ENCODE measurements at regions not wholly inside any gene's neighbourhood (a gene's known extent, or its start where the extent isn't known, plus 50 kb on each side); places are given as distances from the start of the nearest gene placed in this dataset.

DNA sequence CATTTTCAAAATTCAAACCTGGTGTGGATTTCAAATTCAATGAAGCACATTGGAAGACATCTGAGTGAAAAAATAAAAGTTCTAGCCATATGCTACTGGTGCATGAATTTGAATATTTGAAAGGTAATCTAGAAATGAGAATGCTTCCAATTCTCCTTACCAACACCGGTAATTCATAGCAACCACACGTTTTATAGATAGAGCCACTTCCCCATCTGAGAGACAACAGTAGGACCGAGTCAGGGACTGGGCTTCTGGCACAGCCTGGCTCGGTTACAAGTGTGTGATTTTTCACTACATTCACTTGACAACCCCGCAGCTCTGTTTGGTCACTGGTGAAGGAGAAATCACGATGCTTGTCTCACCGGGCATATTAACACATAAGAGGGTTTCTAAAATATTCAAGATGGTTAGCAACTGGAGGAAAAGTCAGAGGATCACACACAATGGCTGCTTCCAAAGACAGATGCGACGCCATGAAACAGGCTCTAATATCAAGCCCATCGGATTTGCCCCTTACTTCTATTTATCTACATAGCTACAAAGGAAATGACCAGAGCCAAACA, 86.5 kb upstream of the FOXN3 start:
- H3K4ac ChIP-seq (ENCODE audit: low read length) = no peak overlapping the region

GRCh38 chr14:89502966-89503365, 85.9 kb upstream of the FOXN3 start:
- WGBS, 2 donors (ENCODE audit: extremely low coverage in 2 of 2, insufficient read length in 2 of 2, insufficient replicate concordance in 1 of 2) = no CpG with 5 or more reads among the region's 5 CpGs
- no peak overlapping the region for H2BK12ac ChIP-seq (ENCODE audit: low read length)

More for the DNA sequence above, 86.5 kb upstream of the FOXN3 start:
- H2BK120ac ChIP-seq (ENCODE audit: low read depth, low read length) = no peak overlapping the region
- H3K23ac ChIP-seq (ENCODE audit: low read depth, low read length, poor library complexity) = no peak overlapping the region
- H2BK15ac ChIP-seq (ENCODE audit: low read length) = no peak overlapping the region
- peaks cover 0 to 5% of the 10 kb centered on the region in 2 donors for H3K4me1 ChIP-seq (ENCODE audit: control insufficient read depth in 2 of 2, insufficient read depth in 1 of 2, low read depth in 1 of 2, low read length in 2 of 2)
- no peak overlapping the region for H3K4me3 ChIP-seq (ENCODE audit: low read length in 2 of 2)
- H4K91ac ChIP-seq (ENCODE audit: low read depth, low read length, poor library complexity) = no peak overlapping the region
- H3K27ac ChIP-seq (replicated peaks; ENCODE audit: low read length) = no peak overlapping the region
- no peak overlapping the region for H2AK5ac ChIP-seq (ENCODE audit: low read depth, low read length)
- H3K4me2 ChIP-seq (ENCODE audit: insufficient read depth, low read length, poor library complexity, severe bottlenecking) = no peak overlapping the region
- no peak overlapping the region for H2BK12ac ChIP-seq (ENCODE audit: low read length)
- no CpG with 5 or more reads among the region's 10 CpGs for WGBS, 2 donors (ENCODE audit: extremely low coverage in 2 of 2, insufficient read length in 2 of 2, insufficient replicate concordance in 1 of 2)
- H3K9me3 ChIP-seq (replicated peaks in 1 of 2; ENCODE audit: control insufficient read depth in 2 of 2, insufficient read depth in 1 of 2, low read depth in 1 of 2, low read length in 2 of 2) = peaks cover 0 to 2% of the 10 kb centered on the region in 2 donors
- no peaks in the 10 kb centered on the region for H3K27me3 ChIP-seq (ENCODE audit: control insufficient read depth in 3 of 3, insufficient read depth in 3 of 3, low read depth in 1 of 3, low read length in 3 of 3)
- H4K8ac ChIP-seq (ENCODE audit: low read depth, low read length) = no peak overlapping the region
- DNase-seq (ENCODE audit: low spot score) = no peak
- H3K18ac ChIP-seq (ENCODE audit: low read length) = no peak overlapping the region
- no peaks in the 10 kb centered on the region for H3K79me1 ChIP-seq (ENCODE audit: low read depth, low read length)
- no peak overlapping the region for H3K14ac ChIP-seq (ENCODE audit: low read length)
- H3K36me3 ChIP-seq (replicated peaks in 1 of 2; ENCODE audit: control insufficient read depth in 2 of 2, insufficient read depth in 2 of 2, low read length in 2 of 2) = no peaks in the 10 kb centered on the region
- H2AFZ ChIP-seq (ENCODE audit: low read length) = no peak overlapping the region
- no peak overlapping the region for H3K9ac ChIP-seq (ENCODE audit: low read depth, low read length, poor library complexity)
- H2BK5ac ChIP-seq (ENCODE audit: low read length) = no peak overlapping the region

DNA sequence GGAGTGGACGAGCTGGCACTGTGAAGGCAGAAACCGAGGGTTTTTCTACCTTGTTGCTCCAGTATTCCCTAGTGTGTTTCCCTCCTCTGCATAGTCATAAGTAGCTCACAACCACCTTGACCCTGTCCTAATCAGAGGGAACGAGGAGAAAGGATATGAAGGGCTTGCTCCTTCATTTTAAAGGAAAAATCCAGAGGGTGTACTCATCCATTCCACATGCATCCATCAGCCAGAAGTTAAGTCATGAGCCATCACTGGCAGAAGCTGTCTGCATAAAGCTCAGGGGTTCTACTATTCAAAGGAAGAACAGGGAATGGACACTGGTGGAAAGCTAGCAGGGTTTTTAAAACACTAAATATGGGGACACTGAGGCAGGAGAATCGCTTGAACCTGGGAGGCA, 84.3 kb upstream of the FOXN3 start:
- Histone ChIP-seq H2BK15ac (ENCODE audit: low read length) (no peak overlapping the region), H3K4me1 (ENCODE audit: control insufficient read depth in 2 of 2, insufficient read depth in 1 of 2, low read depth in 1 of 2, low read length in 2 of 2) (no peaks in the 10 kb centered on the region), H2AFZ (ENCODE audit: low read length) (no peak overlapping the region), H3K18ac (ENCODE audit: low read length) (no peak overlapping the region), H2BK12ac (ENCODE audit: low read length) (no peak overlapping the region), H3K36me3 (replicated peaks in 1 of 2; ENCODE audit: control insufficient read depth in 2 of 2, insufficient read depth in 2 of 2, low read length in 2 of 2) (no peaks in the 10 kb centered on the region), H3K14ac (ENCODE audit: low read length) (no peak overlapping the region), H4K91ac (ENCODE audit: low read depth, low read length, poor library complexity) (no peak overlapping the region), H3K4ac (ENCODE audit: low read length) (no peak overlapping the region), H3K4me3 (ENCODE audit: low read length in 2 of 2) (no peak overlapping the region), H3K27me3 (ENCODE audit: control insufficient read depth in 3 of 3, insufficient read depth in 3 of 3, low read depth in 1 of 3, low read length in 3 of 3) (no peaks in the 10 kb centered on the region), H3K9me3 (replicated peaks in 1 of 2; ENCODE audit: control insufficient read depth in 2 of 2, insufficient read depth in 1 of 2, low read depth in 1 of 2, low read length in 2 of 2) (peaks cover 0 to 2% of the 10 kb centered on the region in 2 donors), H3K27ac (replicated peaks; ENCODE audit: low read length) (no peak overlapping the region), H2BK120ac (ENCODE audit: low read depth, low read length) (no peak overlapping the region), H2BK5ac (ENCODE audit: low read length) (no peak overlapping the region), H3K9ac (ENCODE audit: low read depth, low read length, poor library complexity) (no peak overlapping the region), H3K4me2 (ENCODE audit: insufficient read depth, low read length, poor library complexity, severe bottlenecking) (no peak overlapping the region), H2AK5ac (ENCODE audit: low read depth, low read length) (no peak overlapping the region), H3K79me1 (ENCODE audit: low read depth, low read length) (no peaks in the 10 kb centered on the region), H3K23ac (ENCODE audit: low read depth, low read length, poor library complexity) (no peak overlapping the region), H4K8ac (ENCODE audit: low read depth, low read length) (no peak overlapping the region)
- WGBS, 2 donors (ENCODE audit: extremely low coverage in 2 of 2, insufficient read length in 2 of 2, insufficient replicate concordance in 1 of 2) = no CpG with 5 or more reads among the region's 4 CpGs
- DNase-seq (ENCODE audit: low spot score) = no peak

More at GRCh38 chr14:89502966-89503365, 85.9 kb upstream of the FOXN3 start:
- H4K91ac ChIP-seq (ENCODE audit: low read depth, low read length, poor library complexity) = no peak overlapping the region
- H3K79me1 ChIP-seq (ENCODE audit: low read depth, low read length) = no peaks in the 10 kb centered on the region
- H3K18ac ChIP-seq (ENCODE audit: low read length) = no peak overlapping the region
- H3K27me3 ChIP-seq (ENCODE audit: control insufficient read depth in 3 of 3, insufficient read depth in 3 of 3, low read depth in 1 of 3, low read length in 3 of 3) = no peaks in the 10 kb centered on the region
- no peak overlapping the region for H3K23ac ChIP-seq (ENCODE audit: low read depth, low read length, poor library complexity)
- no peak overlapping the region for H4K8ac ChIP-seq (ENCODE audit: low read depth, low read length)
- no peak overlapping the region for H2AK5ac ChIP-seq (ENCODE audit: low read depth, low read length)
- no peak overlapping the region for H2BK5ac ChIP-seq (ENCODE audit: low read length)
- no peaks in the 10 kb centered on the region for H3K36me3 ChIP-seq (replicated peaks in 1 of 2; ENCODE audit: control insufficient read depth in 2 of 2, insufficient read depth in 2 of 2, low read length in 2 of 2)
- peaks cover 0 to 3% of the 10 kb centered on the region in 2 donors for H3K4me1 ChIP-seq (ENCODE audit: control insufficient read depth in 2 of 2, insufficient read depth in 1 of 2, low read depth in 1 of 2, low read length in 2 of 2)
- no peak overlapping the region for H3K27ac ChIP-seq (replicated peaks; ENCODE audit: low read length)
- H3K14ac ChIP-seq (ENCODE audit: low read length) = no peak overlapping the region
- H2AFZ ChIP-seq (ENCODE audit: low read length) = no peak overlapping the region
- H3K4ac ChIP-seq (ENCODE audit: low read length) = no peak overlapping the region
- no peak overlapping the region for H2BK120ac ChIP-seq (ENCODE audit: low read depth, low read length)
- no peak overlapping the region for H2BK15ac ChIP-seq (ENCODE audit: low read length)
- DNase-seq (ENCODE audit: low spot score) = no peak
- H3K4me3 ChIP-seq (ENCODE audit: low read length in 2 of 2) = no peak overlapping the region
- H3K9ac ChIP-seq (ENCODE audit: low read depth, low read length, poor library complexity) = no peak overlapping the region
- H3K4me2 ChIP-seq (ENCODE audit: insufficient read depth, low read length, poor library complexity, severe bottlenecking) = no peak overlapping the region
- peaks cover 0 to 2% of the 10 kb centered on the region in 2 donors for H3K9me3 ChIP-seq (replicated peaks in 1 of 2; ENCODE audit: control insufficient read depth in 2 of 2, insufficient read depth in 1 of 2, low read depth in 1 of 2, low read length in 2 of 2)

DNA sequence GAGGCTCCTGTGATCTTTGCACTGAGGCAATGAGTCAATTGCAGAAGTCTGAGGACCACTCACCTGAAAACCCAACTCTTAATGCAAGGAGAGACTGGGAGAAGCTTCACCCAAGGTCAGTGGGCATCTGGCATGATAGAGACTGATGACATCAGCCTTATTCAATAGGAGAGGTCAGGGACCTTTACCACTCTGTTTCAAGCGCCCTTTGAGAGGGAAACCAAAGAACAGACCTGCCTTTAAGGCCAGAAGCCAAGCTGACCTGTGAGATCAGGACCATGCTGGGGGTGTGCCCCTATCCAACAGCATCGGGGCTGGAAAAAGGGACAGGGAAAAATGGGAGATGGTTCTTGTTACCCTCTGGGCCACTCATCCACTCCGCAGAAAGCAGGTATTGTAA, 83.3 kb upstream of the FOXN3 start:
- H3K27ac ChIP-seq (replicated peaks; ENCODE audit: low read length) = no peak overlapping the region
- H2BK120ac ChIP-seq (ENCODE audit: low read depth, low read length) = no peak overlapping the region
- WGBS, 2 donors (ENCODE audit: extremely low coverage in 2 of 2, insufficient read length in 2 of 2, insufficient replicate concordance in 1 of 2) = no CpG with 5 or more reads among the region's 3 CpGs

More for the DNA sequence above, 83.3 kb upstream of the FOXN3 start:
- no peak overlapping the region for H4K91ac ChIP-seq (ENCODE audit: low read depth, low read length, poor library complexity)
- peak overlapping the region; percentile 25 for H3K18ac ChIP-seq (ENCODE audit: low read length)
- H2BK15ac ChIP-seq (ENCODE audit: low read length) = no peak overlapping the region
- H2BK5ac ChIP-seq (ENCODE audit: low read length) = no peak overlapping the region
- no peak overlapping the region for H4K8ac ChIP-seq (ENCODE audit: low read depth, low read length)
- no peak overlapping the region for H3K14ac ChIP-seq (ENCODE audit: low read length)
- no peak overlapping the region for H3K4me3 ChIP-seq (ENCODE audit: low read length in 2 of 2)
- H2BK12ac ChIP-seq (ENCODE audit: low read length) = no peak overlapping the region
- H3K4ac ChIP-seq (ENCODE audit: low read length) = no peak overlapping the region
- H3K4me1 ChIP-seq (ENCODE audit: control insufficient read depth in 2 of 2, insufficient read depth in 1 of 2, low read depth in 1 of 2, low read length in 2 of 2) = no peaks in the 10 kb centered on the region
- no peak overlapping the region for H2AFZ ChIP-seq (ENCODE audit: low read length)
- no peak overlapping the region for H3K9ac ChIP-seq (ENCODE audit: low read depth, low read length, poor library complexity)
- no peak overlapping the region for H3K23ac ChIP-seq (ENCODE audit: low read depth, low read length, poor library complexity)
- no peak overlapping the region for H2AK5ac ChIP-seq (ENCODE audit: low read depth, low read length)
- DNase-seq (ENCODE audit: low spot score) = no peak
- H3K79me1 ChIP-seq (ENCODE audit: low read depth, low read length) = no peaks in the 10 kb centered on the region
- H3K4me2 ChIP-seq (ENCODE audit: insufficient read depth, low read length, poor library complexity, severe bottlenecking) = no peak overlapping the region
- H3K36me3 ChIP-seq (replicated peaks in 1 of 2; ENCODE audit: control insufficient read depth in 2 of 2, insufficient read depth in 2 of 2, low read length in 2 of 2) = no peaks in the 10 kb centered on the region
- H3K27me3 ChIP-seq (ENCODE audit: control insufficient read depth in 3 of 3, insufficient read depth in 3 of 3, low read depth in 1 of 3, low read length in 3 of 3) = no peaks in the 10 kb centered on the region
- peaks cover 0 to 2% of the 10 kb centered on the region in 2 donors for H3K9me3 ChIP-seq (replicated peaks in 1 of 2; ENCODE audit: control insufficient read depth in 2 of 2, insufficient read depth in 1 of 2, low read depth in 1 of 2, low read length in 2 of 2)

Measured in neuronal stem cell (in vitro differentiated cells).